GM18861 (cell line): ENCODE measurements at regions not wholly inside any gene's neighbourhood (a gene's known extent, or its start where the extent isn't known, plus 50 kb on each side); places are given as distances from the start of the nearest gene placed in this dataset.

Experiments used
- ATAC-seq: cut with Tn5 transposase; IDR thresholded peaks from one replicate; pipeline ENCODE4 v1.9.1; 2021; ENCODE audit not compliant: unreplicated experiment

DNA sequence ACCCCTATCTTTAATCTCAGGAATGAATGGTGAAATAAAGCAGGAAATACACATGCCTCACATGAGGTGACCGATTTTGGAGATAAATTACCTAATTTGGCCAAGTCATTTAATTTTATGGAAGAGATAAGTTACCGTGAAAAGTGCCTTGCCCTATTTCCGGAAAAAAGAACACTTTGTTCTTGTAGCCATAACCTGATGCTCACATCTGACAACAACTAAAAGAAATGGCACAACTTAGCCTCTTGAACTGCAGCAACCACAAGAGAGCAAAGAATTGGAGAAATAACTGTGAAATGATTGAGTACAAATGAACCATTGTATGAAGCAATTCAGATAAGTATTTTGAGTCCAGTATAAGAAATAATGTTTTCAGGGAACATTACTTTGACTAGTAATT is 628.1 kb upstream of the TYRP1 start:
- no peak for ATAC-seq

DNA sequence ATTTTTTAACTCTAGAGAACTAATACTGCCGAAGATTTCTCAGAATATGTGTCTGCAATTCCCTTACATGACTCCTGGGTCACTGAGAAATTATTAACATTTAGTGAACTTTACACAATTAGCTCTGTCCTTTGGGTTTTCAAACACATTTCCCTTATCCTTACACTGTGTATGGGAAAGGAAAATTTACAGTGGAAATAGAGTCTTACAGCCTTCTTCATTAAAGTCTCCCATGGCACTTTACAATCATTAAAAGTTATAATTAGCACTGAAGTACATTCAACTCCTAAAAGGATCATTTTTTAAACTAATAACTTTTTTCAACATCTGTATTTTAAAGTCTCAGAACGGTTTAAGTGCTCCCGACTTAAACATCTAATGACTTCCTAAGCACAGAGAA is 627.5 kb upstream of the TYRP1 start:
- ATAC-seq: no peak

DNA sequence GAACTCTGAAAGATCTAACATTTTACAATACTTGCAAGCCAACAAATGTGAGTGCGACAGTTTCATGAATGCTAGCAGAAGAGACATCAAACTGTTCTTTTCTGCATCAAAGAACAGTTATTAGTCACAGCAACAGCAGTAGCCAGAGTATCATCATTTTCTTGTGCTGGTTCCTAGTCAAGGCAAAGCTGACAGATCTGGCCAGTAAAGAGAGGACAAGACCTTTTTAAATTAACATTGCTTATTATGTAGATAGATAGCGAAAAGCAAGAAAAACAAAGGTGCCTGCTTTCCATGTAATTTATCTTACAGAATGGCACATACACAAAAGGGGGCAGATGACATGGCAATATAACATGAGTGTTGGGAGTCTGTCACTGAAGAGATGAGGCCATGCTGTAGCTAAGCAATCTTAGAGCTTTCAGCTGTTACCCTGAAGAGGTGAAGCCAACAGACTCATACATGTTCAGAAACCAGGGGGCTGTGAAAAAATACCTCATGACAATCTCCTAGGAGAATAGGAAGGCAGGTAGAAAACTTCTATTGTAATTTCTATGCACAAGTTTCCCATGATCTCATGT is 626.6 kb upstream of the TYRP1 start:
- ATAC-seq: no peak

DNA sequence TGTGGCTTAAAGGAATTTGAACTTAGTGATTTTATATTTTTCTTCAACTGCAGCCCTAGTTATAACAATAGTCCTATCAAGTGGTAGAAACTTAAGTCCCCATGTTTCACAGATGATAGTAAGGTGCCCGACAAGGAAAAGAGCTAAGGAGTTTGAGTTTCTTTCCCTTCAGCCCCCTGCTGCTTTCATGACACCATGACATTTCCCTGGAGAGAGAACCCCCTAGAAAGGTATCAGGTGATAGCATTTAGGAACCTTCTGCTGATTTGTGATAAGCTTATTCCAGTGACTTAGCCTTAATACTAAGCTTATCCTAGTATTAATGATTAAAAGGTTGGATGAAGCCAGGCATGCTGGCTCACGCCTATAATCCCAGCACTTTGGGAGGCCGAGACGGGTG is 623.8 kb upstream of the TYRP1 start:
- ATAC-seq: no peak

DNA sequence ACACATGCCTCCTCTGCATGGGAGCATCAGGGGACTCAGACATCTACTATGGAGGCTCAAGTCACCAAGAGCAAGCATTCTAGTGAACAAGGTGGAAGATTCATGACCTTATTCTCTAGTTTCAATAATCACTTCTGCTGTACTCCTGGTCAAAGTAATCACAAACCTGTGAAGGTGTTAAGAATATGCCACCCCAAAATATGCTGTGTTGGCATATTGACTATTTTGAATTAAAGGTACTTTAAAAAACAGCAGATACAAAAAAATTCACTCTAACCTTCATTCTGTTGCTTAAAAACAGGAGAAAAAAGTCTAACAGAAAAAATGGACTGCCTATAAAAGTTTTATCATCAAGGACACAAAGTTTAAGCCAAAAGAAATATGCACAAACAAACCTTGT is 607.8 kb upstream of the TYRP1 start:
- ATAC-seq: no peak

DNA sequence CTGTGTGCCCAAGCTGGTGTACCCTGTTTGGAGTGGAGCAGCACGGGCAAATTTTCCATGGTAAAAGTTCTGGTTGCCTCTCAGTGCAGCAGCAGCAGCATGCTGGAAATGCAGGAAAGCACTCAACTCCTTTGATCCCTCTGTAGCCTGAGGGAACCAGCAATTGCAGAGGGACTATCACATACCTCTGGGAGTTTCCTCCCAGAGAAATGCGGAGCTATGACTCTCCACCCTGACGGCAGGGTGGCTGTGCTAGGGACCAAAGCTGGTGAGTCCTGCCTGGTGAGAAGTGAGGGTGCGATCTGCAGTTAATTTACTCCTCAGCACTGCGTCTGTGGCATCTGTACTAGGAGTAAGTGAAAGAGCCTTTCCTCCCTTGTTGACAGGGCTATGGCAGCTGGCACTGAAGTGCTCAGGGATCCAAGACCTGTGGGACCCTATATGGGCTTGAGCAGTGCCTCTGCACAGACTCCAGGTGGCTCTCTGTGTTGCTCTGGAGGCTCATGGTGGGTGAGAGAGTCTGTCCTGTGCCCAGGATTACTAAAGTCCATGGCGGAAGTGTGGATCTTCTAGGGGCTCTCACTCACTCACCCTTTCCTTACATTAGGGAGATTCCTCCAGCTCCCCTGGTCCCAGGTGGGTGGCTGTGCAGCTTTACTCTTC is 601.2 kb upstream of the TYRP1 start:
- no peak for ATAC-seq

DNA sequence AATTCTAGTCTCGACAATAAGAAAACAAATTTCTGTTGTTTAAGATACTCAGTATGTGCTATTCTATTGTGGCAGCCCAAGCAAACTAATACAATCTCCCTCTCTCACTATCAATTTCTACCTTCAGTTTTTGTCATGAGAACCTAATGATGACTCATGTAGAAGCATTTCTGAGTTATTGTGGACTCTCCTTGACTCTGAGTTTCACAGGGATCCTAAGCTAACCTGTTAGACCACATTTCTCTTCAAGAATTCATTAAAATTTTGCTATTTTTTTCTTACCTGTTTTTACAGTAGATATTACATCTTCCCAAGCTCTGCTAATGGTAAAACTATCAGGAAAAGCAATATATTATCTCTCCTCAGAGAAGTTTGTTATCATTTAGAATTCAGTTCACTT is 599.1 kb upstream of the TYRP1 start:
- no peak for ATAC-seq

DNA sequence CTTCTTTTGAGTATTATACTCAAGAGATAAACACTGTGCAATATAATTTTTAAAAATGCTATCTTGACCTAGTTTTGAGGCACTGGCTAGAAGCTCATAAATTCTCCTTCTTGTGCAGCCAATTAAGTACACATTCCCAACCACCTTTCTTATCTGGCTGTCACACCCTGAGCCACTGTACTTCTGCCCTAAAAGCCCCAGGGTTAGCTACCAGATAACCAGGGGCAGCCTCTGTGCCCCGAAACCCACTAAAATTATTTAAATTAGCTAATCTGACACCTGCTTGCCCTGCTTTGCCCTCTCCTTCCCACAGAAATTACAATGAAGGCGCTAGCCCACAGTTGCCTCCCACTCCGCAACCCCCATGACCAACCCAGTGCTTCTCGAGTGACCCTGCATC is 597.3 kb upstream of the TYRP1 start:
- no peak for ATAC-seq

DNA sequence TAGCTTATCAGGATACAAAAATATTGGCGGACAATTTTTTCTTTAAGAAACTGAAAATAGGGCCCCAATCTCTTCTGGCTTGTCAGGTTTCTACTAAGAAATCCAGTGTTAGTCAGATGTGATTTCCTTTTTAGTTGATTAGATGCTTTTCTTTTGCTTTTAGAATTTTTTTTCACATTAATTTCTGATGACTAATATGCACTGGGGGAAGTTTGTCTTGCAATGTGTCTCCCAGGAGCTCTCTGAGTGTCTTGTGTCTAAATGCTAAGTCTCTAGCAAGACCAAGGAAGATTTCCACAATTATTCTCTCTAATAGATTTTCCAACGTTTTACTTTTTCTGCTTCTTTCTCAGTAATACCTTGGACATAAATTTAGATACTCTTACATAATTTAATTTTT is 559.8 kb upstream of the TYRP1 start:
- ATAC-seq: no peak

DNA sequence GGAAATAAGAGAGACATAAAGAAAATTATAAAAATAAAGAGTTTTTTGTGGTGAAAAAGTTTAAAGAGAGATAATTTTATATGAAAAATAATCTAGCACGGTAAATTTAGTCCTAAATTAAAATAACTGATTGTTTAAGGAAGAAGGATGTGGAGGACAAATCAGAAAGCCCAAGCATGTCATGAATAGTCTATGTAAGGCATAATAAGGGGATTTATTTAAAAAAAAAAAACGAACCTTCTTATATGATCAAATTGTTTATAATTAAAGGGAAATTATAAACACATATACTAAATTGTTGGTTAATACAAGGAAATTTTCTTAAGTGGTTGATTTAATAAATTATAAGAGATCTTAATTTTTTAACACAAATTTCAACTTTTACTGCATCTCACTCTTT is 551.8 kb upstream of the TYRP1 start:
- ATAC-seq: no peak

DNA sequence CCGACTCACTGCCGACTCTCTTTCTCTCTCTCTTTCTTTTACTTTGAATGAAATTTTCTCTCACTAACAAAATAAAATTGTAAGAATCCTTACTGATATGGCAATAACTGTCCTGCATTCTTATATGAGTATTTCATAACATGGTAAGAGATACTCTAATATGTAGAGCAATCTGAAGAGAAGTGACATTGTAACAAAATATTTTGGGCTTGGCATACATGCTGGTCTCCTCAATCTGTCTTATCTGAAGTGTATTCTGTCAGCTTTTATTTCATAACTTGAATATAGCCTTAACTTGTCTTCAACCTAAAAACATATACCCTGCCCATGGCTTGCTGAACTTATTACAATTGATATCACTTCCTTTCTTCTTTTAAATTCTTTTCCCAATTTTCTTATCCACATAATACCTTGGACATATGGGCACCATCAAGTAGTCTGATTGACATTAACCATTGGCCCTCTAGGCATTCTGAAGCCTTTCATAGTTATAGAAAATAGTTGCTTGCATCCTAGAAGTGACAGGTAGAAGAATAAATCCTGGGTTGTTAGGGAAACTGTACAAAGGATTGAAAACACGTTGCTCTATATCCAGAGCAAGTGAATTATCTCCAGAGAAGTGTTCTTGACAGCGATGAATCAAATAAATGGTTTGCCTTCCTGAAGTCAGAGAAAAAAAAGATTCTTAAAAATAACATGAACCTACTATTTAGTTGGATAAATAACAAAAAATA is 537.6 kb upstream of the TYRP1 start:
- no peak for ATAC-seq

DNA sequence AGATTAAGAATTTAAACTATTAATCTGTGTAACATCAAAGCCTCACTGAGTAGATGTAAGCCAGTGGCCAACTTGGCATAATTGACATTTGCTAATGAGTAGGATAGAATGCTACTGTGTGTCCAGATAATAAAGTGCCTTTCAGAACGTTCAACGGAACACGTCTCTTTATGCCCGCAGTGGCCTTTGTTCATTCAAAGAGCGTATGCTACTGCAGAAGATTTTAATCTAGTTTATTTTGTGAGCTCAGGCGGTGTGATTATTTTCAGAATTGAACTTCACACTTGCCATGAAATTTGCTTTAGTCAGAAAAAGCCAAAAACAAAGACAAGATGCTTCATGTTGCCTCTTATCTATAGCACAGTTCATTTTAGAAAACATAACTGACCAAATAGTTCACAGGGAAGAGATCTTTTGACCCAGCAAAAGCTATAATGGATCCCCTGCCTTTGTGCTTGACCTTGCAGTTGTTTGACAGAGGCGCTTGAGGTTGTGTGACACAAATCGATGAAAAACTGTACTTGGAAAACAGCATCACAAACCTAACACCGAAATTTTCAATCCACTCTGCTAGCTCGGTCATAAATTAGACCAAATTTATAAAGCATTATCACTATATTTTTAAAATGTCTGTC is 530.9 kb upstream of the TYRP1 start:
- ATAC-seq: no peak

DNA sequence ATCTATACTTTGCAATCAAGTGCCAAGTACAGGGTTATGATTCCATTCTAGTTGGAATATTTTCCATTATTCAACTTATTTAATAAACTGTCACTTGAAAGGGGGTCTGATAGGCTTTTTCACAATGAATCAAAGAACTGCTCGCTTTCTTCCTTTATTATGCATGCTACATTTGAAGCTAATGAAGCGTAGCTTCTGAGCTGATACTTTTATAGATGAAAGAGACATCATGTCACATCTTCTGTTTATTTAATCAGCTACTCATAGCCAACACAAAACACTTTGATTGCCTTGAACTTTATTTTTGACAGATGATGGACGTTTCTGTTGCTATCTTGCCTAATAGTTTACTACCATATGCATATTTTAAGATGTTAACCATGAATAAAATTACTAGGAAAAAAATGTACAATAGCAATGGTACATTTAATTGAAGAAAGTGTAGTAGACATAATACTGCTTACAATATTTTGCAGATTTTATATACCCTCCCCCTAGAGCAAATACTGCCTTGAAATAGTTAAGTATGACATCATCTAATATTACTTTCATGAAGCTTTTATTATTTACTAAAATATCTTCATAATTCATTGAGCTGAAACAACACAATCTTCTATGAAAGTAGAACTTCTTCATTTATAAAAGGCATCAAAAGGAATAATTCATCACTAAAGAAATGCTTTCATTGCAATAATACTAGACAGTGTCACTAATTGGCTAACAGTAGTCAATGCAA is 529.3 kb upstream of the TYRP1 start:
- no peak for ATAC-seq

DNA sequence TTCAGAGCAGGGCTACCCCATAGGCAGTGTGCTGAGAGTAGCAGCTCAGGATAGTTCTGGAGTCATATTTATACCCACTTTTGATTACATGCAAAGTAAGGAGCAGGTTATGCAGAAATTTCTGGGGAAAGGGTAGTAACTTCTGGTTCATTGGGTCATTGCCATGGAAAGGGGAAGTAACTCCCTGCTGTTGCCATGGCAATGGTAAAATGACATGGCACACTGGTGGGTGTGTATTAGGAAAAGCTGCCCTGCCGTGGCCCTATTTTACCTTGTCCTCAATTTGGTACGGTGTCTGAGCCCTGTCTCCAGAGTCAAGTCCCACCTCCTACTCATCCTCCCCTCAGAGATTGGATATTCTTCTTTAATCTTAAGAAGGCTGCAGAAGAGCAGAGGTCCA is 526.7 kb upstream of the TYRP1 start:
- ATAC-seq: no peak

DNA sequence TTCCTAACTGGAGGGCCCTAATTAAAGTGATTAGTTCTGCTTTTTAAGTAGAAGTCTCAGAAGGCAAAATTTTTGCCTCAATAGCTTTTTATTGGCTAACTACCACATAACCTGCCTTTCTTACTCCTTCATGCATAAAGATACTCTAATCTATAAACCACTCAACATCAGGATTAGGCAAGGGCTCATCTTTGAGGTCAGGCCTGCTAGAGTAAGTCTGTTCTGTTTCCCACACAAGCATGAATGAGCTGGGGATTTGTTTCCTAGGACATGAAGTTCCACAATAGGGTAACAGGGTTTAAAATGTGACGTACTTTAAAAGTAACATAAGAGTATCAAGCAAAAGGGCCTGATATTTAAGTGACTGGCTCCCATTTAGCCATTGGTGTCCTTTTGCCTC is 522.7 kb upstream of the TYRP1 start:
- no peak for ATAC-seq

DNA sequence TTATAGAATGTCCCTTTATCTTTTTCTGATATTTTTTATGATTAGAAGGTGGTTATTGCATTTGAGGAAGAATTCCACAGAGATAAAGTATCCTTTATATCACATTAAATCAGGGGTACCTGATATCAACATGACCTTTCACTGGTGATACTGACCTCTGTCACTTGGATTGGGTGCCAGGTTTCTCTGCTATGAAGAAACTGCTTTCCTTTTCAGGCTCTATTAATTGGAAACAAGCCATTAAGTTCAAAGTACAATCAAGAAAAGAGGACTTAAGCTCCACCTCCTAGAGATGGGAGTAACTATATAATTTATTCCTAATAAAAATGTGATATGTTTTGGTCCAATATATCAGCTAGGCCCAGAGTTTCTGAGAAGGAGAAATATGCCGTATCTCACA is 514.6 kb upstream of the TYRP1 start:
- no peak for ATAC-seq

DNA sequence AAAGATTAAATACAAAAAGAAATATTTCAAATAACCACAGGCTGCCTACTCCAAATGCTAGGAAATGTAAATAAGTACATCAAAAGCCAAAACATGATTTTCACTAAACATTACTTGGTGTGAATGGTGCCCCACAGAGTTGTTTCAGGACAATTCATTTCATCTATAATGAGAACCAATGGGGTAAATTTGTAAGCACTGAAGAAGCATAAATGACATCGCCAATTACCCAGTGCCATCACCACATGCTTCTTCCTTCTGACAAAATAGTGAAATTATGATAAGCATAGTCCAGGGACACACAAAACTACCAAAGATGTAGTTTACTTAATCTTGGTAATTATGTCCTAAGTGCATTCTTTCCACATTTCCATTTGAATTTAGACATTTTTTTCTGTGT is 510.4 kb upstream of the TYRP1 start:
- ATAC-seq: no peak

DNA sequence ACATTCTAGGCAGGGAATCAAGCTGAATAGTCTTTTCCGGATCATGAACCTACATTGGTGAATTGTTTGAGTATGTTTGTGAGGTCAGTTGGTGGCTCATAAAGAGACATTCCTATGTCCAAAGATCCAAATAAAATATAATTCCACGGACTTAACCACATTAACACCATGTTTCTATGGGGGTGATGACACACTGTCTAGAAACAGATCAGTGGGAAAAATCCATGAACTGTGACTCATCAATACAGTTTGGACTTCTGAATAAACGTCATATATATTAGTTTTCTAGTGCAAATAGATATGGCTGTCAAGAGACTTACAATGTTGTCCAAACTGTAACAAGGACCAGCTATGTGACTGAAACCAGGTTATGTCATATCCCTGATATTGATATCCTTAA is 509.9 kb upstream of the TYRP1 start:
- no peak for ATAC-seq

DNA sequence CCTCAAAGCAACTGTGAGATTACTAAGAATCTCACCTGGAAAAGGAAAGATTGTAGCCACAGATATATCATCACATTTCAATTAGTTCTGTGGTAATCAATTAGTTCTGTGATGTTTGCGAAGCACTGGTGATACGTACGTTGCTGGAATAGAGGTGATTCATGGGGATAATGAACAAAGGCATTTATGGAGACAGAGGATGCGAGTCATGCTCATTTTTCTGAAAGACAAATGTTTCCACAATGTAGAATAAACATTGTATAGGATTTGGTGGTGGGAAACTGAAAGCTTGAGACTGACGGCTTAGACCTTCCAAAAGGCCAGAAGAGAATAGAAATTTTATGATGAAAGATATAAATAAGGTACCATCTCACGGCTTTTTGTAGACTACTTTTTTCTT is 507.3 kb upstream of the TYRP1 start:
- ATAC-seq: no peak

DNA sequence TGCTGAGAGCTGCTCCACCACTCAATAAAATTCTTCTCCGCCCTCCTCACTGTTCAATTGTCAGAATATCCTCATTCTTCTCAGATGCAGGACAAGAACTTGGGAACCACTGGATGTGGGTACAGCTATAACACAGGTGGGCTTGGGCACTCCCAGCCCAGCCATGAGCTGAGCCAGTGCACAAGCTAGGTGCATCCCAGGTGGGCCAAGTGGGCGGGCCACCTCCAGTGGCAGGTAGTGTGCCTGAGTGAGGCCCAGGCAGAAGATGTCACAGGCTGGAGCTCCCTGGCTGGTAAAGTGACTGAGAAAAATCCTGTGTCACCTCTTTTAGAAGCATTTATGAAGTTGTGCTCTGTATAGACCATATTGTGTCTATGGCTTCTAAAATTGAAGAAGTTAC is 501.6 kb upstream of the TYRP1 start:
- no peak for ATAC-seq

DNA sequence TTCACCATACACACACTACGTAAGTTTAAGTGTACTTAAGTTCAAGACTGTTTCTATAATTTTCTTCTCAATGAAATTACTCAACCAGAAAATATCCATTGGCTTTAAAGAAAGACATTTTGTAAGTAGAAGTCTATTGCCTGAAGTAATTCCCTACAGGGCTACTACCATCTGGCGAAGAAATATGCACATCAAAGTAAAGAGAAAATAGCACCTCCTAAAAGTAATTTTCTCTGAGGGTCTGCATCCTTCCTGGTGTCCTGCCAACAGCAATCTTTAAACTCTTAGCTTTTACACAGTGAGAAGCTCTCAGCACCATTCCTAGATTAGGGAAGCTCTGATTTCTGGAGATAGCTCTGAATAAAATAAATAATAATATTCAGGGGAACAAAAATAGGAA is 498.5 kb upstream of the TYRP1 start:
- ATAC-seq: no peak

DNA sequence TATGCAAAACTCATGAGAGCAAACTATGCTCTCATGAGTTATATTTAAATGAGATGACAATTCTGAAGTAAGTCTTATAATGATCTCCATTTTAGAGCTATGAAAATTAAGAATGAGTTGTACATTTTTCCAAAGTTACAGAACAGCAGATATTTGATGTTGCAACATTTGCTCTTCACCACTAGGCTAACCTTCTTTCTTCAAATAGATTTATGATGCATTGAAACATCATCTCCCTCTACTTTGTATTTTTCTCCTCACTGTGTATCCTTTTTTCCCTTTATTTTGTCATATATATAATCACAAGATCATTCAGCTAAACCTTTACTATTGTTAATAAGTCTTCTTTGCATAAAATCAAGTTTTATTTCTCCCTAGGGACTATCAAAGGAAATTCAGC is 497.7 kb upstream of the TYRP1 start:
- ATAC-seq: no peak
